HepG2 (cell line): ENCODE measurements at regions not wholly inside any gene's neighbourhood (a gene's known extent, or its start where the extent isn't known, plus 50 kb on each side); places are given as distances from the start of the nearest gene placed in this dataset.

Experiments
- ATAC-seq: fragments of 200-7000 bp; cut with Tn5 transposase; 3 replicates; pipeline ENCODE4 v1.9.1; 2020; ENCODE audit warnings: mild to moderate bottlenecking, moderate library complexity
- BruUV-seq: library from RNA; stranded (reverse); fragments of 400-500 nt; replicated peaks from 2 replicates; lab custom pipeline; 2021; lab: Mats Ljungman, UMichigan
- CTCF ChIA-PET: fragments of 300-600 bp; formaldehyde crosslinking; extraction: SDS; loops from one replicate; lab custom pipeline; 2021; ENCODE audit warnings: low total read pairs, inconsistent platforms, low intra/inter-chr PET ratio; lab: Yijun Ruan, JAX
- POLR2A ChIA-PET: fragments of 350-600 bp; sonication (Branson Sonifier 250); formaldehyde crosslinking; loops from one replicate; lab custom pipeline; 2020; ENCODE audit warnings: antibody characterized with exemption, inconsistent platforms; lab: Yijun Ruan, JAX
- DNase-seq: peaks from one replicate; pipeline ENCODE4 v3.0.0-alpha.2; 2015; ENCODE audit warnings: low spot score
- FAIRE-seq: peaks from 3 replicates; lab custom pipeline; 2011; peaks lifted over from hg19 to GRCh38; lab: Jason Lieb, UNC
- H2AFZ ChIP-seq: one replicate; pipeline ENCODE4 v1.6.1; 2011; ENCODE audit warnings: low read length, inconsistent platforms
- H3K27ac ChIP-seq: fragments of 300-600 bp; 3 replicates; pipeline ENCODE4 v1.8.0; 2011; ENCODE audit warnings: mixed run types, mild to moderate bottlenecking, mixed read lengths, low read length, inconsistent platforms; ENCODE audit not compliant: insufficient read depth; ENCODE audit errors: extremely low read length
- H3K27me3 ChIP-seq, 2 experiments: fragments of 200-600 bp in 1 of 2; 2 replicates in 1 of 2; 3 replicates in 1 of 2; pipeline versions ENCODE4 v1.6.0 to v1.8.0; 2011; ENCODE audit warnings: low read length in 2 of 2, mild to moderate bottlenecking in 2 of 2, moderate library complexity in 2 of 2, inconsistent platforms in 1 of 2; ENCODE audit not compliant: insufficient read depth in 2 of 2, control insufficient read depth in 1 of 2
- H3K36me3 ChIP-seq, 2 experiments: fragments of 200-600 bp in 1 of 2; replicated peaks in 1 of 2; 2 replicates in 1 of 2; 3 replicates in 1 of 2; pipeline versions ENCODE4 v1.5.1 to v1.8.0; 2011; ENCODE audit warnings: low read length in 2 of 2, inconsistent platforms in 1 of 2; ENCODE audit not compliant: insufficient read depth in 2 of 2, control insufficient read depth in 1 of 2
- H3K4me1 ChIP-seq: 2 replicates; pipeline ENCODE4 v1.5.1; 2012; ENCODE audit warnings: low read length, inconsistent platforms; ENCODE audit not compliant: insufficient read depth
- H3K4me2 ChIP-seq: 2 replicates; pipeline ENCODE4 v1.6.0; 2011; ENCODE audit warnings: low read depth, low read length, inconsistent platforms
- H3K4me3 ChIP-seq, 3 experiments: fragments of 200-600 bp in 1 of 3; sonication (generic), shearing (Covaris generic) in 1 of 3; replicated peaks in 1 of 3; 2 replicates each; pipeline ENCODE4 v1.5.1; 2011 to 2016; ENCODE audit warnings: low read length in 3 of 3, inconsistent platforms in 2 of 3, low read depth in 2 of 3, mild to moderate bottlenecking in 2 of 3, control low read depth in 1 of 3, mixed read lengths in 1 of 3; ENCODE audit not compliant: insufficient read depth in 1 of 3
- H3K79me2 ChIP-seq: one replicate; pipeline ENCODE4 v1.6.1; 2011; ENCODE audit warnings: low read length, inconsistent platforms; ENCODE audit not compliant: insufficient read depth
- H3K9ac ChIP-seq: 2 replicates; pipeline ENCODE4 v1.6.0; 2011; ENCODE audit warnings: mild to moderate bottlenecking, low read depth, low read length, inconsistent platforms; ENCODE audit not compliant: insufficient read depth
- H3K9me3 ChIP-seq: 2 replicates; pipeline ENCODE4 v1.5.1; 2012; ENCODE audit warnings: mild to moderate bottlenecking, low read length
- H4K20me1 ChIP-seq: 2 replicates; pipeline ENCODE4 v1.6.0; 2011; ENCODE audit warnings: inconsistent platforms, mild to moderate bottlenecking, low read length, moderate library complexity; ENCODE audit not compliant: insufficient read depth
- HIC2 ChIP-seq: sonication (generic); formaldehyde crosslinking; IDR thresholded peaks from 2 replicates; pipeline ENCODE4 v1.9.0; 2022; ENCODE audit warnings: low read depth, missing genetic modification reagents
- REST ChIP-seq, 2 experiments: IDR thresholded peaks; 2 replicates each; pipeline ENCODE4 v1.6.1; 2011 to 2012; ENCODE audit warnings: low read length in 2 of 2, borderline replicate concordance in 1 of 2, low read depth in 1 of 2, mild to moderate bottlenecking in 1 of 2, moderate library complexity in 1 of 2
- ZNF281 ChIP-seq: sonication (generic); formaldehyde crosslinking; IDR thresholded peaks from 2 replicates; pipeline ENCODE4 v1.4.0; 2020; ENCODE audit warnings: missing genetic modification reagents, borderline replicate concordance
- ZNF3 ChIP-seq: IDR thresholded peaks from 2 replicates; pipeline ENCODE4 v1.7.0; 2017; ENCODE audit warnings: inconsistent platforms
- ZNF333 ChIP-seq: sonication (generic); formaldehyde crosslinking; IDR thresholded peaks from 2 replicates; pipeline ENCODE4 v1.4.0; 2020; ENCODE audit warnings: mild to moderate bottlenecking, missing genetic modification reagents, borderline replicate concordance
- ZNF503 ChIP-seq: sonication (generic); formaldehyde crosslinking; IDR thresholded peaks from 2 replicates; pipeline ENCODE4 v1.4.0; 2020; ENCODE audit warnings: missing genetic modification reagents
- ZNF614 ChIP-seq: IDR thresholded peaks from 2 replicates; pipeline ENCODE4 v1.6.1; 2018; ENCODE audit warnings: missing biosample characterization, missing genetic modification reagents, inconsistent platforms, borderline replicate concordance
- ZNF839 ChIP-seq: sonication (generic); formaldehyde crosslinking; IDR thresholded peaks from 2 replicates; pipeline ENCODE4 v1.4.0; 2020; ENCODE audit warnings: missing genetic modification reagents, mild to moderate bottlenecking, borderline replicate concordance
- WGBS: methylation state at CpG from one replicate; pipeline ENCODE4 v1.1.6; 2017; ENCODE audit warnings: low lambda C conversion rate; 5-methylcytosine and 5-hydroxymethylcytosine counted together
- in situ Hi-C: cut with HindIII; loops from 2 replicates; pipeline ENCODE4 v1.10.0; 2017; ENCODE audit warnings: low pct_unique_long_range_greater_than_20kb; ENCODE audit not compliant: extremely low pct_ligation_motif_present
- intact Hi-C: fragments of 100-400 bp; cut with micrococcal nuclease; formaldehyde crosslinking; loops from one replicate; pipeline ENCODE4 v1.10.0; 2022; ENCODE audit not compliant: unreplicated experiment

- Histone ChIP-seq H3K9me3 (no peaks in the 10 kb centered on the region), H3K27me3 (no peaks in the 10 kb centered on the region), H2AFZ (no peak overlapping the region), H3K4me1 (peaks cover 1% of the 10 kb centered on the region), H3K4me2 (no peak overlapping the region), H3K36me3 (no peaks in the 10 kb centered on the region), H3K79me2 (no peaks in the 10 kb centered on the region), H4K20me1 (no peaks in the 10 kb centered on the region), H3K9ac (no peak overlapping the region), H3K27ac (no peak overlapping the region), H3K4me3 (no peak overlapping the region)
- ChIA-PET CTCF (no interaction called here), POLR2A (no interaction called here)
- intact Hi-C loops, result no loop called here
- ATAC-seq, result no peak
- in situ Hi-C loops, result no loop called here
- 0% methylated on average over 1 of the region's 1 CpG for WGBS
- no peak for FAIRE-seq
- no TSS peak for BruUV-seq
- no peak for TF ChIP-seq REST (IDR thresholded peaks at IDR 0.05; ENCODE audit: borderline replicate concordance in 1 of 2, low read depth in 1 of 2, low read length in 2 of 2)
- no peak for TF ChIP-seq HIC2
- TF ChIP-seq ZNF614, result no peak
- TF ChIP-seq ZNF333 (CRISPR knock-in tag), result no peak
- TF ChIP-seq ZNF503 (CRISPR knock-in tag), result no peak
- no peak for TF ChIP-seq ZNF281 (CRISPR knock-in tag)
- TF ChIP-seq ZNF839 (CRISPR knock-in tag), result no peak
- TF ChIP-seq ZNF3 (CRISPR knock-in tag), result no peak
- no peak for DNase-seq
These were observed 206.0 kb upstream of the PLEKHG7 start for GRCh38 chr12:92496790-92497189.
